ENCODE measurements at regions not wholly inside any gene's neighbourhood (a gene's known extent, or its start where the extent isn't known, plus 50 kb on each side); places are given as distances from the start of the nearest gene placed in this dataset.

DNA sequence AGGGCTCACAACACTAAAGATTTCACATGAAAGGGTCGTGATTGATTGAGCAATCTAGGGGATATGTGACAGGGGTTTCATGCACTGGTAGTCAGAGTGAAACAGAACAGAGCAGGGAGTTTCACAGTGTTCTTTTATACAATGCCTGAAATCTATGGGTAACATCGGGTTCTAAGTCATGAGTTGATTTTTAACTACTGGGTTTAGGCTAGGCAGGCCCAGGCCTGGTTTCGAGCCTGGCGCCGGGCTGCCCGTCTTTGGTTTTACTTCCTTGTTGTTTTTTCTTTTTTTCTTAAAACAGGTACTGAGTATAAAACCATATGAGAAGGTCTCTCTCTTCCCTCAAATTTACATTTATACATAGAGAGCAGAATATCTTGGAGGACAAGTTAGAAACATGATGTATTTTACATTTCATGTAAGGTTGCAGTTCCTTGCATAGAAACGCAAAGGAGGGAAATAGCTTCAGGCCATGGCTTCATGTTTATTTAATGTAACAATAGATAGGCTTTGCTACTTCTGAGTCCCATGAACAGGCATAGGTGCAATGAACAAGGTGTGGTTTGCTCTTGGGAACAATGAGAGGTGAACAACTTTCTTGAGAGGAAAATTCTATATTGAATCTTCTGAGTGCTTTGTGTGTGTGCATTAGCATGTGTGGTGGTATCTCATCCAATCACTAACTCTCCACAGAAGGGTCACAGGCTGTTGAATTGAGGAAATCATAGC is 128.9 kb upstream of the RXFP2 start (continued):
- no peak for TF ChIP-seq SIN3A (conservative IDR thresholded peaks at IDR 0.05 in 1 of 2, IDR thresholded peaks at IDR 0.05 in 1 of 2; ENCODE audit: low read depth in 1 of 2, low read length in 2 of 2)
